Stomach (tissue), 4 donors: ENCODE measurements at regions not wholly inside any gene's neighbourhood (a gene's known extent, or its start where the extent isn't known, plus 50 kb on each side); places are given as distances from the start of the nearest gene placed in this dataset.

ENCODE experiments used
- CTCF ChIP-seq, 7 experiments: fragments of 450-650 bp in 4 of 7; fragments of 200-600 bp in 3 of 7; sonication (generic) in 3 of 7; IDR thresholded peaks; one replicate each; pipeline ENCODE4 v1.5.1; 2016 to 2019; ENCODE audit warnings: antibody characterized with exemption in 7 of 7, control low read depth in 2 of 7, mild to moderate bottlenecking in 1 of 7
- POLR2A ChIP-seq, 4 donors: fragments of 450-650 bp; IDR thresholded peaks; one replicate each; pipeline ENCODE4 v1.6.1; 2016; ENCODE audit warnings: antibody characterized with exemption in 4 of 4, control low read depth in 2 of 4, mild to moderate bottlenecking in 1 of 4, moderate library complexity in 1 of 4

- TF ChIP-seq CTCF (IDR thresholded peaks at IDR 0.05) (no peak), POLR2A (IDR thresholded peaks at IDR 0.05) (no peak)
These were observed 248.3 kb upstream of the IGFBP3 start for GRCh38 chr7:46169384-46169755.
